ENCODE measurements at regions not wholly inside any gene's neighbourhood (a gene's known extent, or its start where the extent isn't known, plus 50 kb on each side); places are given as distances from the start of the nearest gene placed in this dataset.

DNA sequence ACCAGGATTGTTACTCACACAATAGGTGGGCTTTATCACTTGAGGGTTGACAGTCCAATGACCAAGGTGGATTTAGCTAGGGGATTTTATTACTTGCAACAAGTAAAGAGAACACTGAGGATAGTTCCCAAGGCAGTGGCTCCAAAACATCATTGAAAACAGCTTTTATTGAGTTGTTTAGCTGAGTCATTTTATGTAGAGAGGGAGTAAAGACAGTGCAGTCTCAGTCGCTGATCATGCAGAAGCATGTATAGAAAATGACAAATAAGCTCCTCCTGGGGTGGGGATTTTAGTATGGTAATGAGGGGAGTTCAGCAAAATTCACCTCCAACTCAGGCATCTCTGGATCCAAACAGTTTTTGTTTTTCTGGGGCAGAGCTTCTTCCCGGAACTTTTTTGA, 163.0 kb upstream of the CCDC179 start:
- DNase-seq (ENCODE audit: extremely low read depth, low read depth): no peak
- TF ChIP-seq CTCF (IDR thresholded peaks at IDR 0.05; ENCODE audit: low read depth, low read length): no peak

- no peak for TF ChIP-seq CTCF (IDR thresholded peaks at IDR 0.05; ENCODE audit: low read depth, low read length)
These were observed 180.8 kb upstream of the CCDC179 start for GRCh38 chr11:23041001-23041503.

DNA sequence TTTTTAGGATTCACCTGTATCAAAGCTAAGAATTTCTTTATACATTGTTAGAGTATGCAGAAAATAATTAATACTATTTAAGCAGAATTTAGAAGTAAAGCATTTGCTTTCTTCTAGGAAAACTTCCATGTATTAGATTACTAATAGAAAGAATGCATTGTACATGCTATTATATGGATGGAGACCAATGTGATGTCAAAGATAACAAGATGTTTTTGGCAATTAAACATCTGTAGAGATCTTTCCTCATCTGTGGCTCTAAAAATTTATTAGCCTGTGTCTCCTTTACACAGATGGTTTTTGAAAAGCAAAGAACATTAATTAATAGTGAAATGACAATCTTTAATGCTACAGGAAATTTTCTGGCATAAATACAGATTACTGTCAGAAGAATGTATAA, 198.4 kb upstream of the CCDC179 start:
- DNase-seq (ENCODE audit: extremely low read depth, low read depth): no peak
- TF ChIP-seq CTCF (IDR thresholded peaks at IDR 0.05; ENCODE audit: low read depth, low read length): no peak

More at GRCh38 chr11:23041001-23041503, 180.8 kb upstream of the CCDC179 start:
- DNase-seq (ENCODE audit: extremely low read depth, low read depth): no peak

DNA sequence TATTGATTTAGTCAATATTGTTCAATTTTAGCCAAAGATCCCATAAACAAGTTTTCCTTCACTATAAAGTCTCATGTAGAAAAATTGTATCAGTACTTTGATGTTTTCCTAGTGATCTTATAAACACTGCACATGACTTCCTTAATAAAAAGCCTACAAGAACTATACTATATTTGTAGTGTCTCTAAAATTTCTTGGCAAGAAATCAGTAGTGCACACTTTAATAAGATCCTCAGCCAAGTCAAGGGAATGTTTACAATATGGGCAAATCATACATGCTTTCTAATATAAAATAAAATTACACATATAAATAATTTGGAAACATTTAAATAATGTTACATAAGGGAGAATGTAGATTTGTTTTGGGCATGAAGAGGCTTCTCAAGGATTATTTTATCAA, 203.0 kb upstream of the CCDC179 start:
- no peak for TF ChIP-seq CTCF (IDR thresholded peaks at IDR 0.05; ENCODE audit: low read depth, low read length)
- DNase-seq (ENCODE audit: extremely low read depth, low read depth): no peak

GRCh38 chr11:23078289-23078971, 218.2 kb upstream of the CCDC179 start:
- no peak for DNase-seq (ENCODE audit: extremely low read depth, low read depth)
- no peak for TF ChIP-seq CTCF (IDR thresholded peaks at IDR 0.05; ENCODE audit: low read depth, low read length)

GRCh38 chr11:23079382-23079813, 219.1 kb upstream of the CCDC179 start:
- no peak for TF ChIP-seq CTCF (IDR thresholded peaks at IDR 0.05; ENCODE audit: low read depth, low read length)
- no peak for DNase-seq (ENCODE audit: extremely low read depth, low read depth)

GRCh38 chr11:23087407-23087806, 227.1 kb upstream of the CCDC179 start:
- TF ChIP-seq CTCF (IDR thresholded peaks at IDR 0.05; ENCODE audit: low read depth, low read length): no peak
- no peak for DNase-seq (ENCODE audit: extremely low read depth, low read depth)

Measured in AG09319 (cell line).